ENCODE measurements at regions not wholly inside any gene's neighbourhood (a gene's known extent, or its start where the extent isn't known, plus 50 kb on each side); places are given as distances from the start of the nearest gene placed in this dataset.

DNA sequence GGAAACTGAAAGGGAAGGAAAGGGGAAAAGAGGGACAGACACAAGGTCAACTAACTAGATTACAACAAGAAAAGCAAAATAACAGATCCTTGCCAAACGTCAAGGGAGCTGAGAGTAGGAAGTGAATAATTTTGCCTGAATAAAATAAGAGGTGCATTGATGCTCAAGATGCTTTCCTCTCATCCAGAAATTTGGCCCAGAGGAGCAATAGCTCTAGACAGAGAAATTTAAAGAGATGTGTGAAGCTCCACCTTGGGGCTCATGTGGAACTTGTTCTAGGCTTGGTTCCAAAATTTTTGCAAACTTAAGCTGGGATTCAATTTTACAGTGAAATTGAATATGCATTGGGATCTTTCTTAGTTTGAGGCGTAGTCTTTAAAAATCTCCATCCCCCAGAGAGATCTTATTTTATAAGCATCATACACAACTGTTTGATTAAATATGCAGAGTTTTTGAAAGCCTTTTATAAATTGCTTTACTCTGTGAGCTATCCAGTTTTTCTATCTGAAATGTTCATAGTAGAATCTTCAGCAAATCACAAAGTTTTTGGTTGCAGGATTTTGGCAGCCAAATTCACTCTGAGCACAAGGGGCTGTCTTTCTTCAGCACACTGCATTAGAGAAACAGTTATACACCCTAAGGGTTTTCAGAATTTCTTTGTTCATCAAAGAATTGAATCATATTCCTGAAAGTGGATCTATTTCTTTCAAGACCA lies 1159.5 kb downstream of the ADGRL3 start:
- Histone ChIP-seq H3K36me3 (no peaks in the 10 kb centered on the region), H3K27me3 (ENCODE audit: low read depth) (no peaks in the 10 kb centered on the region), H3K4me1 (no peaks in the 10 kb centered on the region), H3K9me3 (no peaks in the 10 kb centered on the region), H3K4me3 (no peak overlapping the region), H3K27ac (no peak overlapping the region)
- intact Hi-C loops (cut with DNase I), result no loop called here
- no peak for DNase-seq
- no peak for TF ChIP-seq CTCF (IDR thresholded peaks at IDR 0.05)
- ATAC-seq, result no peak

DNA sequence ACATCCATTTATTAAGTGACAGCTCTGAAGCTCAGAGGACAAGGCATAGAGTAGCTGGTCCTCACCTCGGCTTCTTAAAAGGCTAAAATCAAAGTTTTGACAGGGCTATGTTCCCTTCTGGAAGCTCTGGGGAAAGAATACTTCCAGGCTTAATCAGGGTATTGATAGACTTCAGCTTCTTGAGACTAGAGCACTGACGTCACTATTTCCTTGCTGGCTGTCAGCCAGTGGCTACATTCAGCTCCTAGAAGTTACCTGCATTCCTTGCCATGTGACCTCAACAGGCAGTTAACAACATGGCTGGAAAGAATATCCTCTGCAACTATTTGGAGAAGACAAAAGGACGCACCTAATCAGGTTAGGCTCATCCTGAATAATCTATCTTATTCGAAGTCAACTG lies 1144.8 kb downstream of the ADGRL3 start:
- ATAC-seq, result no peak
- no peaks in the 10 kb centered on the region for H3K4me1 ChIP-seq
- H3K9me3 ChIP-seq, result peaks cover under 1% of the 10 kb centered on the region
- no peak for DNase-seq
- H3K4me3 ChIP-seq, result no peak overlapping the region
- H3K27ac ChIP-seq, result no peak overlapping the region
- no peaks in the 10 kb centered on the region for H3K36me3 ChIP-seq
- no peaks in the 10 kb centered on the region for H3K27me3 ChIP-seq (ENCODE audit: low read depth)
- intact Hi-C loops (cut with DNase I), result no loop called here
- TF ChIP-seq CTCF (IDR thresholded peaks at IDR 0.05), result no peak

DNA sequence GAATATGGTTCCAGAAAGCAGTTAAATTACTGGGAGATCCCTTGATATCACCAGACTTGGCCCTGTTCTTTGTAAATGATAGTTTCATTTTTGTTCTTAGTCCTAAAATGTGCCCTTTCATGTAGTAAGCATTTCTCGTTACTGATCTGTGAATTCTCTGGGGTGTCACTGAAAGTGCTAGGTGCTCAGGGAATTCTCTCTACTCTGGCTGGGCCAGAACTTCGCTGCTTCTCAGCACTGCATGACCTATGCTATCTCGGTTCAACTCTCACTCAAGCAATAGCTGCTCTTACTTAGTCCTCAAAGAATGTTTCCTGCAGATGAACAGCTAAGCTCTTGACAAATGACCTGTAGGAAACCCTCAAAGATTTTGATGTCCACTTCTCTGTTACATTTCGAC lies 1144.3 kb downstream of the ADGRL3 start:
- Histone ChIP-seq H3K4me1 (no peaks in the 10 kb centered on the region), H3K27me3 (ENCODE audit: low read depth) (no peaks in the 10 kb centered on the region), H3K4me3 (no peak overlapping the region), H3K9me3 (peaks cover 5% of the 10 kb centered on the region), H3K27ac (no peak overlapping the region), H3K36me3 (no peaks in the 10 kb centered on the region)
- intact Hi-C loops (cut with DNase I), result no loop called here
- TF ChIP-seq CTCF (IDR thresholded peaks at IDR 0.05), result no peak
- no peak for DNase-seq
- ATAC-seq, result no peak

DNA sequence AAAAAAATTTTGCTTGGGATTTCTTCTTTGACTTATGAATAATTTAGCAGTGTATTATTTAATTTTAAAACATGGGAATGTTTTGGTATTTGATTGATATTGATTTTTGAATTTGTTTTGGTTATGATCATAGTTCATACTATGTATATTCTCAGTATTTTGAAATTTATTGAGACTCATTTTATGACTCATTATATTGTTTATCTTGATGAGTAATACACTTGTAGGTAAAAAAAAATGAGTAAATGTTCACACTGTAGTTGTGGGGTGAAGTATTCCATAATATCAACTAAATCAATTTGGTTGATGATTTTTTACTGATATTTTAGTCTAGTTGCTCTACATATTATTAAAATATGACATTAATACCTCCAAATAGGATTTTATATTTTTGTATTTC lies 1142.2 kb downstream of the ADGRL3 start:
- no peaks in the 10 kb centered on the region for H3K36me3 ChIP-seq
- DNase-seq, result no peak
- no peak overlapping the region for H3K4me3 ChIP-seq
- no peak for TF ChIP-seq CTCF (IDR thresholded peaks at IDR 0.05)
- intact Hi-C loops (cut with DNase I), result no loop called here
- no peak overlapping the region for H3K27ac ChIP-seq
- H3K9me3 ChIP-seq, result peaks cover 5% of the 10 kb centered on the region
- no peaks in the 10 kb centered on the region for H3K4me1 ChIP-seq
- ATAC-seq, result no peak
- no peaks in the 10 kb centered on the region for H3K27me3 ChIP-seq (ENCODE audit: low read depth)

GRCh38 chr4:62328526-62328925 lies 1128.4 kb downstream of the ADGRL3 start:
- TF ChIP-seq CTCF (IDR thresholded peaks at IDR 0.05), result no peak
- Histone ChIP-seq H3K9me3 (no peaks in the 10 kb centered on the region), H3K4me1 (no peaks in the 10 kb centered on the region), H3K27ac (no peak overlapping the region), H3K27me3 (ENCODE audit: low read depth) (no peaks in the 10 kb centered on the region), H3K36me3 (no peaks in the 10 kb centered on the region), H3K4me3 (no peak overlapping the region)
- intact Hi-C loops (cut with DNase I), result no loop called here
- DNase-seq (no peak), ATAC-seq (no peak)

Data from lower lobe of right lung (tissue), 2 donors.